SK-N-SH treated with all-trans-retinoic acid at 6 μM for 48 hours (cell line): ENCODE measurements at regions not wholly inside any gene's neighbourhood (a gene's known extent, or its start where the extent isn't known, plus 50 kb on each side); places are given as distances from the start of the nearest gene placed in this dataset.

Source experiments
- BACH2 ChIP-seq: fragments of 250-450 bp; sonication (Bioruptor Pico); IDR thresholded peaks from 2 replicates; pipeline ENCODE4 v1.9.0; 2021; ENCODE audit warnings: mild to moderate bottlenecking, borderline replicate concordance
- CSRNP3 ChIP-seq: fragments of 250-450 bp; sonication (Bioruptor Pico); IDR thresholded peaks from 2 replicates; pipeline ENCODE4 v1.5.1; 2021; ENCODE audit warnings: mild to moderate bottlenecking, moderate library complexity
- PATZ1 ChIP-seq: fragments of 250-450 bp; sonication (Bioruptor Pico); IDR thresholded peaks from 2 replicates; pipeline ENCODE4 v1.8.0; 2020; ENCODE audit warnings: mild to moderate bottlenecking, moderate library complexity, borderline replicate concordance
- SNAI2 ChIP-seq: fragments of 250-450 bp; sonication (Bioruptor Pico); IDR thresholded peaks from 2 replicates; pipeline ENCODE4 v1.5.0; 2020; ENCODE audit warnings: mild to moderate bottlenecking, moderate library complexity
- ZFP3 ChIP-seq: fragments of 250-450 bp; sonication (Bioruptor Pico); IDR thresholded peaks from 2 replicates; pipeline ENCODE4 v1.5.0; 2020; ENCODE audit warnings: mild to moderate bottlenecking, moderate library complexity
- TF ChIP-seq, protein P1 (sequence below): fragments of 250-450 bp; sonication (Bioruptor Pico); IDR thresholded peaks from 2 replicates; pipeline ENCODE4 v1.5.1; 2020; ENCODE audit warnings: low read depth, mild to moderate bottlenecking, moderate library complexity
- TF ChIP-seq, protein P2 (sequence below): fragments of 250-450 bp; sonication (Bioruptor Pico); IDR thresholded peaks from 2 replicates; pipeline ENCODE4 v1.8.0; 2021; ENCODE audit warnings: low read depth, mild to moderate bottlenecking, moderate library complexity, borderline replicate concordance

- TF ChIP-seq CSRNP3 (CRISPR knock-in tag), result no peak
- no peak for TF ChIP-seq ZFP3 (CRISPR knock-in tag)
- no peak for TF ChIP-seq PATZ1
- TF ChIP-seq, protein P1, sequence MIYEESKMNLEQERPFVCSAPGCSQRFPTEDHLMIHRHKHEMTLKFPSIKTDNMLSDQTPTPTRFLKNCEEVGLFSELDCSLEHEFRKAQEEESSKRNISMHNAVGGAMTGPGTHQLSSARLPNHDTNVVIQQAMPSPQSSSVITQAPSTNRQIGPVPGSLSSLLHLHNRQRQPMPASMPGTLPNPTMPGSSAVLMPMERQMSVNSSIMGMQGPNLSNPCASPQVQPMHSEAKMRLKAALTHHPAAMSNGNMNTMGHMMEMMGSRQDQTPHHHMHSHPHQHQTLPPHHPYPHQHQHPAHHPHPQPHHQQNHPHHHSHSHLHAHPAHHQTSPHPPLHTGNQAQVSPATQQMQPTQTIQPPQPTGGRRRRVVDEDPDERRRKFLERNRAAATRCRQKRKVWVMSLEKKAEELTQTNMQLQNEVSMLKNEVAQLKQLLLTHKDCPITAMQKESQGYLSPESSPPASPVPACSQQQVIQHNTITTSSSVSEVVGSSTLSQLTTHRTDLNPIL (CRISPR knock-in tag), result no peak
- TF ChIP-seq BACH2 (CRISPR knock-in tag), result no peak
- TF ChIP-seq, protein P2, sequence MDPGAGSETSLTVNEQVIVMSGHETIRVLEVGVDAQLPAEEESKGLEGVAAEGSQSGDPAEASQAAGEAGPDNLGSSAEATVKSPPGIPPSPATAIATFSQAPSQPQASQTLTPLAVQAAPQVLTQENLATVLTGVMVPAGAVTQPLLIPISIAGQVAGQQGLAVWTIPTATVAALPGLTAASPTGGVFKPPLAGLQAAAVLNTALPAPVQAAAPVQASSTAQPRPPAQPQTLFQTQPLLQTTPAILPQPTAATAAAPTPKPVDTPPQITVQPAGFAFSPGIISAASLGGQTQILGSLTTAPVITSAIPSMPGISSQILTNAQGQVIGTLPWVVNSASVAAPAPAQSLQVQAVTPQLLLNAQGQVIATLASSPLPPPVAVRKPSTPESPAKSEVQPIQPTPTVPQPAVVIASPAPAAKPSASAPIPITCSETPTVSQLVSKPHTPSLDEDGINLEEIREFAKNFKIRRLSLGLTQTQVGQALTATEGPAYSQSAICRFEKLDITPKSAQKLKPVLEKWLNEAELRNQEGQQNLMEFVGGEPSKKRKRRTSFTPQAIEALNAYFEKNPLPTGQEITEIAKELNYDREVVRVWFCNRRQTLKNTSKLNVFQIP, result no peak
- no peak for TF ChIP-seq SNAI2 (CRISPR knock-in tag)
Observed at GRCh38 chr3:621714-622113, 425.2 kb downstream of the CHL1 start.
